Chondrocyte (in vitro differentiated cells): ENCODE measurements at regions not wholly inside any gene's neighbourhood (a gene's known extent, or its start where the extent isn't known, plus 50 kb on each side); places are given as distances from the start of the nearest gene placed in this dataset.

ENCODE experiments used
- DNase-seq: peaks from one replicate; pipeline ENCODE4 v3.0.0; 2021; ENCODE audit warnings: mixed read lengths, low spot score
- H3K27ac Mint-ChIP-seq: one replicate; pipeline ENCODE4 v1.8.0; 2021; ENCODE audit warnings: mild to moderate bottlenecking, moderate library complexity, mixed read lengths; ENCODE audit not compliant: unreplicated experiment
- H3K27me3 Mint-ChIP-seq: 2 replicates; pipeline ENCODE4 v1.8.0; 2021; ENCODE audit warnings: low read depth, mixed read lengths
- H3K36me3 Mint-ChIP-seq: 2 replicates; pipeline ENCODE4 v1.8.0; 2021; ENCODE audit warnings: low read depth, mixed read lengths
- H3K4me1 Mint-ChIP-seq: 2 replicates; pipeline ENCODE4 v1.8.0; 2021; ENCODE audit warnings: low read depth, mild to moderate bottlenecking, mixed read lengths
- H3K4me3 Mint-ChIP-seq: one replicate; pipeline ENCODE4 v1.8.0; 2021; ENCODE audit warnings: mild to moderate bottlenecking, moderate library complexity, mixed read lengths; ENCODE audit not compliant: unreplicated experiment
- H3K9me3 Mint-ChIP-seq: 2 replicates; pipeline ENCODE4 v1.8.0; 2021; ENCODE audit warnings: low read depth, mixed read lengths
- TF ChIP-seq, protein P1 (sequence below): fragments of 200-600 bp; sonication (generic); IDR thresholded peaks from 2 replicates; pipeline ENCODE4 v1.5.0; 2021; ENCODE audit warnings: antibody characterized with exemption, mild to moderate bottlenecking, moderate library complexity

DNA sequence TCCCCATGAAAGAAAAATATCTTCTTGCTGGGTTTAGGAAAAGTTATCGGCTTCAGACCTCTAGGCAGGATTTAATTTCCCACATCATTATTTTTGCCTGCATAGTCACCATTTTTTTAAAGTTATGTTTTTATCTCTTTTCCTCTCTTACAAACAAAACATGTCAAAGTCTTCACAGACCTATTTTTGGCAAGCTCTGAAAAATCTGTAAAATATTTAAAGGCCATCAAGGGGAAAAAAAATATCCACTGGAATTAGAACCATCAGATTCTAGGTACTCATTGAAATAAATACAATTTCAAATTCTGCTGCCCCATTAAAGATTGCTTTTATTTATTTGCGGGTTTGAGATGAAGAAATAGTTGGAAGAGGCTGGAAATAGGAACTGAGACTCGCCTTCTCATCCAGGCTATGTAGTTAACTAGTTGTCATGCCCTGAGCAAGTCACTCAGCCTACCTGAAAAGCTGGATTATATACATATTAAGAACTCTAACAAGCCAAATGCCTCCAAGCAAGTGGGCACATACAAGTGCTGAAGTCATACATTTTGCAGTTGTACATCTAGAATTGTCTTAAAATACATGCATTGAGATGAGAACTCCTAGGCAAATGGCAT lies 101.7 kb upstream of the SASH1 start:
- Mint-ChIP-seq H3K4me1 (peaks cover 67% of the 10 kb centered on the region), H3K4me3 (peak overlapping the region; percentile 32), H3K27me3 (no peaks in the 10 kb centered on the region), H3K9me3 (no peaks in the 10 kb centered on the region), H3K27ac (peak overlapping the region; percentile 96), H3K36me3 (no peaks in the 10 kb centered on the region)
- TF ChIP-seq, protein P1, sequence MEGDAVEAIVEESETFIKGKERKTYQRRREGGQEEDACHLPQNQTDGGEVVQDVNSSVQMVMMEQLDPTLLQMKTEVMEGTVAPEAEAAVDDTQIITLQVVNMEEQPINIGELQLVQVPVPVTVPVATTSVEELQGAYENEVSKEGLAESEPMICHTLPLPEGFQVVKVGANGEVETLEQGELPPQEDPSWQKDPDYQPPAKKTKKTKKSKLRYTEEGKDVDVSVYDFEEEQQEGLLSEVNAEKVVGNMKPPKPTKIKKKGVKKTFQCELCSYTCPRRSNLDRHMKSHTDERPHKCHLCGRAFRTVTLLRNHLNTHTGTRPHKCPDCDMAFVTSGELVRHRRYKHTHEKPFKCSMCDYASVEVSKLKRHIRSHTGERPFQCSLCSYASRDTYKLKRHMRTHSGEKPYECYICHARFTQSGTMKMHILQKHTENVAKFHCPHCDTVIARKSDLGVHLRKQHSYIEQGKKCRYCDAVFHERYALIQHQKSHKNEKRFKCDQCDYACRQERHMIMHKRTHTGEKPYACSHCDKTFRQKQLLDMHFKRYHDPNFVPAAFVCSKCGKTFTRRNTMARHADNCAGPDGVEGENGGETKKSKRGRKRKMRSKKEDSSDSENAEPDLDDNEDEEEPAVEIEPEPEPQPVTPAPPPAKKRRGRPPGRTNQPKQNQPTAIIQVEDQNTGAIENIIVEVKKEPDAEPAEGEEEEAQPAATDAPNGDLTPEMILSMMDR: no peak
- no peak for DNase-seq

DNA sequence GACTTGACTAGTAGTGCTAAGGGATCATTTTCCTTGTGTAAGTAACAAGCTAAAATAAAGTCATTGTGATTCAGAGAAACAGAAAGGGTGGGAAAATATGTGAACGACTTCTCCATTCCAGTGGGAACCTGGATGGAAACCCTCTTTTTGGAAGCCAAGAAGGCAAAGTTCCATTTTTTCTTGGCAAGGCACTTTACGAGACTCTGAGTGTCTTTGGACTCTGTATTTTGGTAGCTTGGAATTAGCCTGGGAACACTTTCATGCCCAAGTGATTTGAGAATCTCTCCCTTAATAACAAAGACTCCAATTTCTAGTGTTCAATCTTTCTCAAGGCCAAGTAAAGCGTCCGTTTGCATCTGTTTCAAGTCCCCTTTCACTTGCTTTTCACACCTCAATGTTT lies 100.5 kb upstream of the SASH1 start:
- Mint-ChIP-seq H3K27me3 (no peaks in the 10 kb centered on the region), H3K27ac (peak overlapping the region; percentile 96), H3K4me1 (peaks cover 70% of the 10 kb centered on the region), H3K36me3 (no peaks in the 10 kb centered on the region), H3K9me3 (no peaks in the 10 kb centered on the region), H3K4me3 (no peak overlapping the region)
- DNase-seq: no peak
- TF ChIP-seq, protein P1: no peak

DNA sequence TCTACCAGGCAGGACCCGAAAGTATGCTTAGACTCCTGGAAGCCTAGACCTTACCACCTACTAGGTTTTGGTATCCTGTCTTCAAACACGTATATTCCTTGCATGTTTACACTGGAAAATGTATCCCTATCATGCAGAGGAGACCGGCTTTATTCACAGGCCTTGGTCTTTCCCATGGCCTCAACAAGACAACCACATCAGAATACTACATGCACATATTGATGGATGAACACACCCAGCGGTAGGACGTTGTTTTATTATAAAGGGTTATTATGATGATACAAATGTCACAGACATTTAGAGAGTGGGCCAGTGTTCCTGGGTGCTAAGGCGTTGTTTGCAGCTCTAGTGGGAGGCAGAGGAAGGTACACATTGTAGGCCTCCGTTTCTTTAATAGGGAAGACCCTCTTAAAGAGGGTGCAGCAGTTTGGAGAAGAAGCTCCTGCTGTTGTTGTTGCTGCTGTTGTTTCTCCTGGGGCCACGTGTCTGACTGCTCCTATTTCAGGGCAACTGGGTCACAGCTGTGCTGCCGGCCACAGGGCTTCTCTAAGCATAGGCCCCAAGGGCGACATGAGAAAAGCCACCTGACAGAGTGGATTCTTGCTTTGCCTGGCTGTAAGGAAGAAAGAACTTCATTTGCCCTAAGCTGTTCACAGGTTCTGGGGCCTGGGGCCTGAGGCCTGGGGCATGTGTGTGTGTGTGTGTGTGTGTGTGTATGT lies 98.3 kb upstream of the SASH1 start:
- H3K4me3 Mint-ChIP-seq: no peak overlapping the region
- H3K4me1 Mint-ChIP-seq: peaks cover 71% of the 10 kb centered on the region
- H3K27me3 Mint-ChIP-seq: no peaks in the 10 kb centered on the region
- no peaks in the 10 kb centered on the region for H3K9me3 Mint-ChIP-seq
- H3K27ac Mint-ChIP-seq: peak overlapping the region; percentile 68
- no peaks in the 10 kb centered on the region for H3K36me3 Mint-ChIP-seq
- TF ChIP-seq, protein P1: no peak
- no peak for DNase-seq

DNA sequence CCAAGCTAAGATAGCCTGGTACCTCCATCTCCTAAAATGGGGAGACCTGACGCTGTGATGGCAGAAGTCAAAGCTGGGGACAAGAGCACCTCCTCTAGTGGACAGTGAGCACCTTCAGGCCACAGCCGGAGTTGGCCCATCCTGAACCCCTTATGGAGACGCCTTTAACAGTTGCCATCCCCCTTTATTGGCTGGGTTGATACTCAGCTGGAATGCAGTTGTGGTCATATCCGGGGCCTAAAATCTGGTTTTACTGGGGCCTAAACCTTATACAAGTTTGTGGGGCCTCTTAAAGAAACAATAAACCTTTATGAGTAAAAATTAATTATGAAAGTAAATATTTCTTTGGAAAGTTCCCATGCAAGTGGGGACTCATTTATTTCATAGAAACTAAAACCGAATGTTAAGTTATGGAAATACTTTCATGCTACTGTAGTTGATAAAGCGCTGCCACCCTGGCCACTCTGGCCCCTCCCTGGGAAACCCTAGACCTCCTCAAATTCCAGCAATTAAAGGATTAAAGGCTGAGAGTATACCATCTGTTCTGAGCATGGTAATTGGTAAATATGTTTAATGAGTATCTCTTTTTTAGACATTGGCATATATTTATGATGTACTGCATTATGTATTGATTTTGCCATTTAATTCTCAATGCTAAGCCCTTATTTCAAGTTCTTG lies 95.1 kb upstream of the SASH1 start:
- H3K27ac Mint-ChIP-seq: peak overlapping the region; percentile 2
- H3K36me3 Mint-ChIP-seq: no peaks in the 10 kb centered on the region
- DNase-seq: no peak
- TF ChIP-seq, protein P1: no peak
- H3K27me3 Mint-ChIP-seq: no peaks in the 10 kb centered on the region
- H3K4me1 Mint-ChIP-seq: peaks cover 43% of the 10 kb centered on the region
- H3K4me3 Mint-ChIP-seq: no peak overlapping the region
- no peaks in the 10 kb centered on the region for H3K9me3 Mint-ChIP-seq

DNA sequence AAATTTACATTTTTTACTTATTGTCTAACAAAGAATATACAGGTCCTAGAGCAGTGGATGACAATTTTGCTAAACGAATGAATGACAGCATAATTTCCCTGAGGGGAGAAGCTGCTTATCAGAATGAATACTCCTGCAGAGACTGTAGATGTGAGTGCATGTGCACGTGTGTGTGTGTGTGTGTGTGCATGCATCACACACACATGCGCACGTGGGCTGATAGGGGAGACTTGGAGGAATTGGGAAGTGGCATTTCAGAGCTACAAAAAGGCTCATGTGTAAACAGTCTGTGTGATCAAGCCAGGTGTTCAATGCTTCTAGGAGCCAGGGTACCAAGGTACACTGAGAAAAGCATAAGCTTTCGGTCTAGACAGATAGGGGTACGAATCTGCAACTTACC lies 93.5 kb upstream of the SASH1 start:
- H3K27me3 Mint-ChIP-seq: no peaks in the 10 kb centered on the region
- no peak for DNase-seq
- no peak overlapping the region for H3K4me3 Mint-ChIP-seq
- H3K27ac Mint-ChIP-seq: no peak overlapping the region
- TF ChIP-seq, protein P1: no peak
- H3K4me1 Mint-ChIP-seq: peaks cover 33% of the 10 kb centered on the region
- H3K36me3 Mint-ChIP-seq: no peaks in the 10 kb centered on the region
- H3K9me3 Mint-ChIP-seq: no peaks in the 10 kb centered on the region
